ENCODE measurements at regions not wholly inside any gene's neighbourhood (a gene's known extent, or its start where the extent isn't known, plus 50 kb on each side); places are given as distances from the start of the nearest gene placed in this dataset.

- no peak for DNase-seq
These were observed 686.6 kb downstream of the BRD1 start for GRCh38 chr22:49140911-49141665.

GRCh38 chr22:49139492-49140151, 688.1 kb downstream of the BRD1 start:
- DNase-seq, result no peak

- no peak for DNase-seq
These were observed 689.4 kb downstream of the BRD1 start for GRCh38 chr22:49138250-49138790.

- DNase-seq, result no peak
These were observed 690.4 kb downstream of the BRD1 start for GRCh38 chr22:49137206-49137840.

GRCh38 chr22:49136816-49137180, 690.9 kb downstream of the BRD1 start:
- no peak for DNase-seq

- DNase-seq, result no peak
These were observed 691.4 kb downstream of the BRD1 start for GRCh38 chr22:49136041-49136815.

GRCh38 chr22:49134076-49134475, 693.6 kb downstream of the BRD1 start:
- DNase-seq, result no peak

GRCh38 chr22:49133541-49133940, 694.1 kb downstream of the BRD1 start:
- no peak for DNase-seq

- no peak for DNase-seq
These were observed 695.7 kb downstream of the BRD1 start for GRCh38 chr22:49132009-49132408.

GRCh38 chr22:49129736-49130135, 697.9 kb downstream of the BRD1 start:
- no peak for DNase-seq

GRCh38 chr22:49128874-49129273, 698.8 kb downstream of the BRD1 start:
- no peak for DNase-seq

GRCh38 chr22:49124608-49125007, 703.1 kb downstream of the BRD1 start:
- DNase-seq, result no peak

GRCh38 chr22:49123621-49124192, 704.0 kb downstream of the BRD1 start:
- DNase-seq, result no peak

- DNase-seq, result no peak
These were observed 708.1 kb downstream of the BRD1 start for GRCh38 chr22:49119551-49119952.

GRCh38 chr22:49118065-49118464, 709.6 kb downstream of the BRD1 start:
- no peak for DNase-seq

- DNase-seq, result no peak
These were observed 710.2 kb downstream of the BRD1 start for GRCh38 chr22:49117486-49117885.

- DNase-seq, result no peak
These were observed 711.1 kb downstream of the BRD1 start for GRCh38 chr22:49116486-49117120.

- DNase-seq, result no peak
These were observed 711.7 kb downstream of the BRD1 start for GRCh38 chr22:49116021-49116420.

GRCh38 chr22:49115197-49115596, 712.5 kb downstream of the BRD1 start:
- DNase-seq, result no peak

GRCh38 chr22:49113758-49114157, 713.9 kb downstream of the BRD1 start:
- no peak for DNase-seq

GRCh38 chr22:49112661-49113626, 714.7 kb downstream of the BRD1 start:
- DNase-seq, result no peak
